ENCODE measurements at regions not wholly inside any gene's neighbourhood (a gene's known extent, or its start where the extent isn't known, plus 50 kb on each side); places are given as distances from the start of the nearest gene placed in this dataset.

- no peak for TF ChIP-seq CTCF (conservative IDR thresholded peaks at IDR 0.05; ENCODE audit: low read depth, low read length)
- TF ChIP-seq EZH2 (IDR thresholded peaks at IDR 0.05; ENCODE audit: low read length, unreplicated experiment): no peak
These were observed 232.8 kb upstream of the PTGER4 start for GRCh38 chr5:40446910-40447309.
